GM12878 (cell line): ENCODE measurements at regions not wholly inside any gene's neighbourhood (a gene's known extent, or its start where the extent isn't known, plus 50 kb on each side); places are given as distances from the start of the nearest gene placed in this dataset.

Experiments used
- ATAC-seq: fragments of 200-7000 bp; cut with Tn5 transposase; 3 replicates; pipeline ENCODE4 v1.9.1; 2020; ENCODE audit warnings: mild to moderate bottlenecking, moderate library complexity
- BruUV-seq: library from RNA; stranded (reverse); fragments of 400-500 nt; replicated peaks from 2 replicates; lab custom pipeline; 2021; lab: Mats Ljungman, UMichigan
- CTCF ChIA-PET: fragments of 300-600 bp; sonication (Branson Sonifier 250); formaldehyde crosslinking; extraction: SDS; loops from one replicate; lab custom pipeline; 2021; ENCODE audit warnings: inconsistent platforms; lab: Yijun Ruan, JAX
- POLR2A ChIA-PET: fragments of 350-600 bp; formaldehyde crosslinking; extraction: SDS; loops from one replicate; lab custom pipeline; 2021; ENCODE audit warnings: inconsistent platforms; lab: Charles Lee
- RAD21 ChIA-PET: fragments of 300-600 bp; sonication (Branson Sonifier 250); formaldehyde crosslinking; loops from one replicate; lab custom pipeline; 2023; ENCODE audit warnings: antibody characterized with exemption; ENCODE audit not compliant: unreplicated experiment; lab: Charles Lee
- SMC1A ChIA-PET: fragments of 300-600 bp; sonication (Branson Sonifier 250); formaldehyde crosslinking; loops from one replicate; lab custom pipeline; 2023; ENCODE audit not compliant: unreplicated experiment, uncharacterized antibody; lab: Charles Lee
- DNase-seq: peaks from one replicate; pipeline ENCODE4 v3.0.0-alpha.2; 2011; ENCODE audit warnings: low read depth, low spot score
- FAIRE-seq: peaks from 3 replicates; lab custom pipeline; 2011; peaks lifted over from hg19 to GRCh38; lab: Jason Lieb, UNC
- H2AFZ ChIP-seq: 2 replicates; pipeline ENCODE4 v1.6.0; 2011; ENCODE audit warnings: low read depth, low read length, control low read depth; ENCODE audit not compliant: control insufficient read depth
- H3K27ac ChIP-seq: 2 replicates; pipeline ENCODE4 v1.5.1; 2011; ENCODE audit warnings: control low read depth; ENCODE audit not compliant: control insufficient read depth, insufficient read depth
- H3K27me3 ChIP-seq, 2 experiments: replicated peaks in 1 of 2; 2 replicates each; pipeline versions ENCODE4 v1.6.0 to v1.6.1; 2011; ENCODE audit warnings: low read length in 1 of 2; ENCODE audit not compliant: control insufficient read depth in 2 of 2, insufficient read depth in 2 of 2
- H3K36me3 ChIP-seq, 2 experiments: 2 replicates each; pipeline ENCODE4 v1.5.1; 2011; ENCODE audit warnings: low read length in 1 of 2; ENCODE audit not compliant: control insufficient read depth in 2 of 2, insufficient read depth in 2 of 2
- H3K4me1 ChIP-seq: 2 replicates; pipeline ENCODE4 v1.6.1; 2011; ENCODE audit warnings: mild to moderate bottlenecking, low read length, moderate library complexity, mixed read lengths; ENCODE audit not compliant: control insufficient read depth, insufficient read depth
- H3K4me2 ChIP-seq: 2 replicates; pipeline ENCODE4 v1.6.0; 2011; ENCODE audit warnings: control low read depth; ENCODE audit not compliant: control insufficient read depth, insufficient read depth
- H3K4me3 ChIP-seq: fragments of 200-600 bp; sonication (generic); 2 replicates; pipeline ENCODE4 v1.5.1; 2016
- H3K79me2 ChIP-seq: 2 replicates; pipeline ENCODE4 v1.6.0; 2011; ENCODE audit warnings: low read length; ENCODE audit not compliant: control insufficient read depth, insufficient read depth
- H3K9ac ChIP-seq: 2 replicates; pipeline ENCODE4 v1.8.0; 2011; ENCODE audit warnings: low read length, control low read depth, mixed read lengths; ENCODE audit not compliant: control insufficient read depth, insufficient read depth
- H3K9me3 ChIP-seq: replicated peaks from 3 replicates; pipeline ENCODE4 v1.5.1; 2011; ENCODE audit warnings: mild to moderate bottlenecking, low read length; ENCODE audit not compliant: control insufficient read depth, insufficient read depth
- H4K20me1 ChIP-seq: 2 replicates; pipeline ENCODE4 v1.6.0; 2011; ENCODE audit not compliant: control insufficient read depth, insufficient read depth
- BMI1 ChIP-seq: fragments of 450-650 bp; IDR thresholded peaks from 2 replicates; pipeline ENCODE4 v1.6.1; 2016; ENCODE audit warnings: mild to moderate bottlenecking, moderate library complexity, borderline replicate concordance
- HDAC2 ChIP-seq: fragments of 200-600 bp; sonication (generic); IDR thresholded peaks from 2 replicates; pipeline ENCODE4 v1.6.1; 2017
- PAX8 ChIP-seq: fragments of 450-650 bp; IDR thresholded peaks from 2 replicates; pipeline ENCODE4 v1.6.1; 2017; ENCODE audit warnings: mild to moderate bottlenecking, moderate library complexity
- REST ChIP-seq: IDR thresholded peaks from 2 replicates; pipeline ENCODE4 v1.6.1; 2012; ENCODE audit warnings: mild to moderate bottlenecking, low read depth, low read length
- SMC3 ChIP-seq: IDR thresholded peaks from 2 replicates; pipeline ENCODE4 v1.6.1; 2011; ENCODE audit warnings: low read length, improper control_type of control experiment, borderline replicate concordance
- WGBS: methylation state at CpG from one replicate; pipeline ENCODE4 v1.1.6; 2016; ENCODE audit warnings: low lambda C conversion rate; ENCODE audit not compliant: insufficient replicate concordance, insufficient coverage; ENCODE audit errors: missing lambda C conversion rate; 5-methylcytosine and 5-hydroxymethylcytosine counted together
- in situ Hi-C: fragments of 300-500 bp; cut with MboI; formaldehyde crosslinking; loops from 9 replicates; pipeline ENCODE4 v1.14.3; 2018; ENCODE audit warnings: mixed read lengths
- intact Hi-C: fragments of 100-400 bp; cut with micrococcal nuclease; formaldehyde crosslinking; loops from one replicate; pipeline ENCODE4 v1.14.2; 2022; ENCODE audit not compliant: unreplicated experiment

- Histone ChIP-seq H3K4me3 (no peak overlapping the region), H3K27me3 (no peaks in the 10 kb centered on the region; a peak in 1 of 4 replicates), H3K4me1 (no peaks in the 10 kb centered on the region), H3K4me2 (no peak overlapping the region)
- ChIA-PET POLR2A (no interaction called here), RAD21 (no interaction called here)
- in situ Hi-C loops, result no loop called here
- no peak for ATAC-seq
- TF ChIP-seq HDAC2, result no peak
- TF ChIP-seq PAX8, result no peak
- TF ChIP-seq SMC3, result no peak
- TF ChIP-seq BMI1, result no peak
- no peak for TF ChIP-seq REST
- TF ChIP-seq, all 136 proteins: peak for 0
- WGBS, result 50% methylated on average over 24 of the region's 24 CpGs
- BruUV-seq, result no TSS peak
- no peaks in the 10 kb centered on the region for H4K20me1 ChIP-seq
- intact Hi-C loops, result no loop called here
- no peak for FAIRE-seq
- no peaks in the 10 kb centered on the region for H3K79me2 ChIP-seq
- no peak overlapping the region for H2AFZ ChIP-seq
- ChIA-PET SMC1A (no interaction called here), CTCF (interaction anchor here (0.5 kb wide), 1 partner anchor 61 kb away, joined by 3 read pairs; no protein-coding TSS in a partner anchor)
- no peak for DNase-seq
- H3K36me3 ChIP-seq, result no peaks in the 10 kb centered on the region
- no peak overlapping the region for H3K9ac ChIP-seq
- no peak overlapping the region for H3K27ac ChIP-seq
- no peaks in the 10 kb centered on the region for H3K9me3 ChIP-seq
These were observed 119.2 kb upstream of the TMEM18 start for GRCh38 chr2:796141-796985.
